PC-3 (cell line): ENCODE measurements at regions not wholly inside any gene's neighbourhood (a gene's known extent, or its start where the extent isn't known, plus 50 kb on each side); places are given as distances from the start of the nearest gene placed in this dataset.

Source experiments
- EZH2 ChIP-seq: fragments of 300-600 bp; sonication (generic); IDR thresholded peaks from one replicate; pipeline ENCODE4 v1.6.1; 2017; ENCODE audit warnings: antibody characterized with exemption, mild to moderate bottlenecking, low read length; ENCODE audit not compliant: unreplicated experiment
- EZH2phosphoT487 ChIP-seq: fragments of 300-600 bp; sonication (generic); IDR thresholded peaks from 2 replicates; pipeline ENCODE4 v1.6.1; 2018; ENCODE audit warnings: mild to moderate bottlenecking, antibody characterized with exemption, low read length, borderline replicate concordance
- TF ChIP-seq, protein P1 (sequence below): fragments of 300-600 bp; sonication (generic); conservative IDR thresholded peaks from 2 replicates; pipeline ENCODE4 v1.5.1; 2017; ENCODE audit warnings: antibody characterized with exemption, low read depth, mild to moderate bottlenecking, low read length

DNA sequence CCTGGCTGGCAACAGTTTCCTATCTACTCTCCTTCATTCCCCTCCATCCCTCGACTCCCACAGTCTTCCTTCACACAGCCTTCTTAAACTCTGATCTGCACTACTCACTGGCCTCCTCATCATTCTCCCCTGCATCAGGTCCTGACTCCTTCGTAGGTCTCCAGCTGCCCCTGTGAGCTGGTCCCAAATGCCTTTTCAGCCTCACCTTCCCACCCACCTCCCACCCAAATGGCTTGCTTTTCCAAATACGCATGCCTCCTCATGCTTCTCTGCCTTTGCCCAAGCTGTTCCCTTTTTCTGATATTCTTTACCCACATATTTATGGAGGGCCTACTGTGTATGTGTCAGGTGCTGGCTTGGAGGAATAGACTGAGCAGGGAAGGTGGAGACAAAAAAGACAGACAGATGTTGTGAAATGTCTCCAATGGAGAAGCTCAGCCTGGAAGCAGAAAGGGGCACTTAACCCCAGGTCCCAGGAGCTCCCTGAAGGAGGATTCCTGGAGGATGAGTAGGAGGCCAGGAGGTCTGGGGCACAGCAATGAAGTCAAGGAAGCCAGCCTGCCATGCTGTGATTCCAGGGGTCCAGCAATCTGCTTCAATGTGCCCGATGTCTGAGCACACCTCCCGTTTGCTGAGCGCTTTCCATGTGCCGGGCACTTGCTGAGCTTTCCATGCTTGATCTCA lies 252.2 kb downstream of the SHQ1 start:
- TF ChIP-seq, protein P1, sequence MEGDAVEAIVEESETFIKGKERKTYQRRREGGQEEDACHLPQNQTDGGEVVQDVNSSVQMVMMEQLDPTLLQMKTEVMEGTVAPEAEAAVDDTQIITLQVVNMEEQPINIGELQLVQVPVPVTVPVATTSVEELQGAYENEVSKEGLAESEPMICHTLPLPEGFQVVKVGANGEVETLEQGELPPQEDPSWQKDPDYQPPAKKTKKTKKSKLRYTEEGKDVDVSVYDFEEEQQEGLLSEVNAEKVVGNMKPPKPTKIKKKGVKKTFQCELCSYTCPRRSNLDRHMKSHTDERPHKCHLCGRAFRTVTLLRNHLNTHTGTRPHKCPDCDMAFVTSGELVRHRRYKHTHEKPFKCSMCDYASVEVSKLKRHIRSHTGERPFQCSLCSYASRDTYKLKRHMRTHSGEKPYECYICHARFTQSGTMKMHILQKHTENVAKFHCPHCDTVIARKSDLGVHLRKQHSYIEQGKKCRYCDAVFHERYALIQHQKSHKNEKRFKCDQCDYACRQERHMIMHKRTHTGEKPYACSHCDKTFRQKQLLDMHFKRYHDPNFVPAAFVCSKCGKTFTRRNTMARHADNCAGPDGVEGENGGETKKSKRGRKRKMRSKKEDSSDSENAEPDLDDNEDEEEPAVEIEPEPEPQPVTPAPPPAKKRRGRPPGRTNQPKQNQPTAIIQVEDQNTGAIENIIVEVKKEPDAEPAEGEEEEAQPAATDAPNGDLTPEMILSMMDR, result no peak
- TF ChIP-seq EZH2phosphoT487 (no peak), EZH2 (no peak)
